SK-N-DZ (cell line): ENCODE measurements at regions not wholly inside any gene's neighbourhood (a gene's known extent, or its start where the extent isn't known, plus 50 kb on each side); places are given as distances from the start of the nearest gene placed in this dataset.

ENCODE experiments used
- DNase-seq: peaks from one replicate; pipeline ENCODE4 v3.0.0-alpha.2; 2015; ENCODE audit warnings: low spot score

DNA sequence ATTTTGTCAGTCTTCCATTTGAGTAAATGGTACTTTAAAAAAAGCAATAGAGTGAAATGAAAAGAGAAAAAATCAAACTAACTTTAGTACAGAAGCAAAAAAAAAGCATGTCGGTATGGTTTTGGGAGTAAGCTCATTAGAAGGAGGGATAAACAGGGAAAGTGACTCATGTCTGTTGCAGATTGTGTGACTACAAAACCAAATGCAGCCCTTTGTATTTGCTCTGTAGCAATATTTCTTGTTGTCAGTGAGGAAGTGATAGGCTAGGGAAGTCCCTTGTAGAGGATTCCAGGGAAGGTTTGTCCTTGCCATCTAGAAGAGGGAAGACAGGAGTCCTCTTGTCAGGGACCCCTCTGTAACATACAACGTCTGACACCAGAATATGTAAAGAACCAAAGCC lies 150.5 kb upstream of the POU1F1 start:
- no peak for DNase-seq

- DNase-seq = no peak
Observed at GRCh38 chr3:87425056-87425455, 148.7 kb upstream of the POU1F1 start.

DNA sequence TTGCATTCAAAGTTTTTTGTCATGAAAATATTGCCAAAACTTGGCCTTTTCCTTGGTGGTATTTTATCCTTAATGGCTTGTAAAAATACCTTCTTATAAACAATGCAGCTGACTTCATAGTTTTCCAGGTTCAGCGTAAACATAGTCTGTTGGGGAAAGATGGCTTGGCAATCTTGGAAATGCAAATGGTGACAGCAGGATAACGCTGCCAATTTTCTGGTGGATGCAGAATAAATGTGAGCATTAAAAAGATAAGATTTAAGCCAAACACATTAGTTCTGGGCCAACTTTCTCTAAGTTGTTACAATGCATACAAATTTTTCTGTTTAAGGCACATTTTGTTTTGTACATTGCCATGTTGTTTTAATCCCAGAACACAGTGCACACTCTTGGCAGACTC lies 147.0 kb upstream of the POU1F1 start:
- DNase-seq = no peak

- no peak for DNase-seq
Observed at GRCh38 chr3:87422333-87422732, 145.9 kb upstream of the POU1F1 start.

- no peak for DNase-seq
Observed at GRCh38 chr3:87420171-87420570, 143.8 kb upstream of the POU1F1 start.

DNA sequence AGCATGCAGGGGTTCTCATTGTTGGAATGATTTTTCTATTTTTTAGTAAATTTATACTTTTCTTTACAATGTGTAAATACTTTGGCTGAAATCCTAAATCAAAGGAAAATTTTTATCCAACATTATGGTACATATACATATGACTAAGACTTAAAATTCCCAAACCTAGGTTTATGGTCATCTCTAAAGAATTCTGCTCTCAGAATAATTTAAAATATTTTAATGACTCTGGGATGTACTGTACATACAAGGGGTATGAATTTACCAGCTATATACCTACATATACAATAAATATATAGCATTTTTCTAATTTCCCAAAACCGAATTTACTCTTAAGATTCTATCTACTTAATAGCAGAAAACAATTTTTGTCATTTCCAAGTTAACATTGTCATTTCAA lies 137.9 kb upstream of the POU1F1 start:
- DNase-seq = no peak

DNA sequence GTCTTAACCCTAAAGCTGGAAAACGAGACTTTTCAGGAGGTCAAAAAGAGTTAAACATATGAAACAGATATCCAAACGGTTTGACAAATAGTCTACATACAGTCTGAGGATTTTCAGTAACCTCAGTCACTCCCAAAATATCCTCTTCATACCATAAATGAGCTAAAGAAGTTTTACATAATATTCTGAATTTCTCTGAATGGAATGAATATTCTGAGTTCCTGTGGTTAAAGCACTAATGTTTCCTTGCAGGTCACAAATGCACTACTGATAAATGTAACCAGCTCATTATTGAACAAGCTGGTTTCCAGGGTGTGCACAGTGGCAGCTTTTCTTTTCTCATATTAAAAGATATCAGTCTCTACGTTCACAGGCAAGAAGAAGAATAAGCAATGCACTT lies 137.4 kb upstream of the POU1F1 start:
- DNase-seq = no peak

GRCh38 chr3:87410110-87410509 lies 133.7 kb upstream of the POU1F1 start:
- DNase-seq = no peak

DNA sequence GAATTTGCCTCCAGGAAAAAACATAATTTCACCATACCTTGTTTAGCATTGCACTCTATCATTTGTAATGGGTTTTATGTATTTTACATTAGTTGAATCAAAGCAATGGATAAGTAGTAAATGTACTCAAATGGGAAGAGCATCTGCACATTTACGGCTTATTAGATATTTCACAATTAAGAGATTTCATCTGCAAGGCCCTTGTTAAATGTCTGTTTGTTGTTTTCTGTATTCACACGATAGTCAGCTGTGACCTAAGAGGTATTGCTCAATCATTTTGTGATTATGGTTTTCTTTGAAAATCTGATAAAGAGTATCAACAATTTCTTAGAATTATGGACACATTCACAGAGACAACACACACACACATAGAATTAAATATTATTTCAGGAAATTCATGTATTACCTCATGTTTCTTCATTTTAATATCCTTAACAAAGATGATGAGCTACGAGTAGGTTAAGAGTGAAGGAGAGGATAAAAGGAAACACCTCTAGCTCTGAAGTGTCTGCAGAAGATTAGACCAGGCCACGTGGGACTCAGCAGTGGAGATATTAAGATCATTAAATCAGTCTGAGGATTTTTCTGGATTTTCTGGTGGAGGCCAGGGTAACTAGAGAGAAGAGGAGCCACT lies 121.9 kb upstream of the POU1F1 start:
- no peak for DNase-seq

- DNase-seq = no peak
Observed at GRCh38 chr3:87397211-87397610, 120.8 kb upstream of the POU1F1 start.

- no peak for DNase-seq
Observed at GRCh38 chr3:87390821-87391220, 114.4 kb upstream of the POU1F1 start.

- DNase-seq = no peak
Observed at GRCh38 chr3:87390353-87390752, 114.0 kb upstream of the POU1F1 start.

DNA sequence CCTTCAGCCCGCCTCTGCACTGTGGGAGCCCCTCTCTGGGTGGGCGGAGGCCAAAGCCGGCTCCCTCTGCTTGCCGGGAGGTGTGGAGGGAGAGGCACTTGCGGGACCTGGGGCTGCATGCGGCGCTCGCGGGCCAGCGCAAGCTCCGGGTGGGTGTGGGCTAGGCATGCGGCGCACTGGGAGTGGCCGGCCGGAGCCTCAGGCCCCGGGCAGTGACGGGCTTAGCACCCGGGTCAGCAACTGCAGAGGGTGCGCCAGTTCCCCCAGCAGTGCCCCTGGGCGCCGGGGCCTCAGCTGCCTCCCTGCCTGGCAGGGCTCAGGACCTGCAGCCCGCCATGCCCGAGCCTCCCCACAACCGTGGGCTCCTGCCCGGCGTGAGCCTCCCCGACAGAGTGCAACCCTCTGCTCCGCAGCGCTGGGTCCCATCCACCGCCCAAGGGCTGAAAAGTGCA lies 98.9 kb upstream of the POU1F1 start:
- no peak for DNase-seq

GRCh38 chr3:87370007-87370406 lies 93.6 kb upstream of the POU1F1 start:
- DNase-seq = no peak

DNA sequence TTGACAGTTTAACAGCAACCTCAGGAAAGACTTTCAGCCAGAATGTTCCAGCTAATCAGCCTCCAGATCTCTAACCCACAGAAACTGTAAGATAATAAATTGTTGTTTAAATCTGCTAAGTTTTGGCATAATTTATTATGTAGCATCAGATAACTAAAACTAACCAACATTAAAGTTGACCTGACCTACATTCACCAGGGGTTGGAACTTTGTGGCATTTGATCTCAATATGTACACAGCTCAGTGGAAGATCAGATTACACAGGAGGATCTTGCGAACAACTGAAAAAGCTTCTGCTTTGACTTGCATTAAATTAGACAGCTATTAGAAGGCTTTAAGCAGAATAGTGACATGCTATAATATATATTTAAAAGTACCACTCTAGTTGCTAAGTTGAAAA lies 91.4 kb upstream of the POU1F1 start:
- DNase-seq = no peak

GRCh38 chr3:87363721-87364120 lies 87.3 kb upstream of the POU1F1 start:
- no peak for DNase-seq

GRCh38 chr3:87361956-87362355 lies 85.6 kb upstream of the POU1F1 start:
- no peak for DNase-seq

GRCh38 chr3:87361271-87361670 lies 84.9 kb upstream of the POU1F1 start:
- DNase-seq = no peak

- no peak for DNase-seq
Observed at GRCh38 chr3:87359826-87360225, 83.4 kb upstream of the POU1F1 start.

- no peak for DNase-seq
Observed at GRCh38 chr3:87359025-87359424, 82.6 kb upstream of the POU1F1 start.

DNA sequence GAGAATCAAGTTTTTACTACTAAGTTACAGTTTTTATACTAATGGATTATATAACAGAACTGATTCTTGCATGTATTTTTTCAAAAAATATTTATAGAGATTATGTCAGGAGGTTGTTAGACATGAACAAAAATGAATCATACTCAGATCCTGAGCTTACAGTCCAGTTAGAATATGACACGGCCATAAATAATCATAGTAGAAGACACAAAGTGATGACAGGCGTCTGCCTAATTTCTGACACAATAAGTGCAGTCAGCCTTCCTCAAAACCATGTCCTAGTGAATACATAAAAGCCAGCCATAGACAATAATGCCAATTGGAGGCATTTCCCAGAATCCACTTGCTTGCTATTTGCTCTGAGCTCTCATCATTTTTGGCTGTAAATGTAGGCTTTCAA lies 81.7 kb upstream of the POU1F1 start:
- DNase-seq = no peak

GRCh38 chr3:87354398-87354797 lies 78.0 kb upstream of the POU1F1 start:
- no peak for DNase-seq

GRCh38 chr3:87351937-87352336 lies 75.6 kb upstream of the POU1F1 start:
- DNase-seq = no peak
